Astrocyte of the hippocampus (primary cell): ENCODE measurements at regions not wholly inside any gene's neighbourhood (a gene's known extent, or its start where the extent isn't known, plus 50 kb on each side); places are given as distances from the start of the nearest gene placed in this dataset.
A peak's percentile ranks its signal among the peaks of the same experiment; 100 is the strongest.

Experiments used
- DNase-seq: peaks from one replicate; pipeline ENCODE4 v3.0.0; 2011; ENCODE audit warnings: low read depth, low spot score

DNA sequence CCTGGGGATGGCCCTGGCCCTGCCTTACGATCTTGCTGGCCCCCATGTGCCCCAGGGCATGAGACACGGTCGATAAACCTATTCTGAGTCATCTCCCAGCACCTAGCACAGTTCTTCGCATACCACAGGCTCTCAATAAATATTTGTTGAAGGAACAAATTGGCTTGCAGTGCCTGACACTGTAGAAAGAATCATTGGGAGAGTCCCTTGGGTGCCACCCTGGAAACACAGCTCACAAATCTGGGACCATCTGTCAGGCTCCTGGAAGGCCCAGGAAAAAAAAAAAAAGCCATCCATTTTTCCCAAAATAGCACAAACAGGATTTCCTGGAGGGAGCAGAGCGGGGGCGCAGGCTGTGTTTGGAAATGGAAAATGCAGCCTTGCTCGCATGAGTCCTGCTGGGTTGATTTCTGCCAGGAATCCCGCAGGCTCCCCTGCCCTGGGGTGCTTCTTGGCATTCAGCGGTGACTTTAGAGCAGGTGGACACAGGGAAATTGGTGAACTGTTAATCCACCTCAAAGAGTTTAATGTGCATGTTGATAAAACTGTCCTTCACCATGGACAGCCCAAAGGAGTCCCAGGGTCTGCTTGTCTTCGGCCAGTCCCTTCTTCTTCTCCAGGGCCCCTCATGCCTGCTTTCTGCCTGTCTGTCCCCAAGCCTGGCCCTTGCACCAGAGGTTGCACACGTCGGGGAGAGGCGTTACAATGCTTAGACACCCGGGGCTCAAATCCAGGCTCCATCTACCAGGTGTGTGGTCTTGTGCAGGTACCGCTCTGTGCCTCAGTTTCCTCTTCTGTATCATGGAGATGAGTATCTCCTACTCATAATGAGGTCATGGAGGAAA lies 106.1 kb upstream of the RFLNA start:
- DNase-seq: peak; percentile 56

DNA sequence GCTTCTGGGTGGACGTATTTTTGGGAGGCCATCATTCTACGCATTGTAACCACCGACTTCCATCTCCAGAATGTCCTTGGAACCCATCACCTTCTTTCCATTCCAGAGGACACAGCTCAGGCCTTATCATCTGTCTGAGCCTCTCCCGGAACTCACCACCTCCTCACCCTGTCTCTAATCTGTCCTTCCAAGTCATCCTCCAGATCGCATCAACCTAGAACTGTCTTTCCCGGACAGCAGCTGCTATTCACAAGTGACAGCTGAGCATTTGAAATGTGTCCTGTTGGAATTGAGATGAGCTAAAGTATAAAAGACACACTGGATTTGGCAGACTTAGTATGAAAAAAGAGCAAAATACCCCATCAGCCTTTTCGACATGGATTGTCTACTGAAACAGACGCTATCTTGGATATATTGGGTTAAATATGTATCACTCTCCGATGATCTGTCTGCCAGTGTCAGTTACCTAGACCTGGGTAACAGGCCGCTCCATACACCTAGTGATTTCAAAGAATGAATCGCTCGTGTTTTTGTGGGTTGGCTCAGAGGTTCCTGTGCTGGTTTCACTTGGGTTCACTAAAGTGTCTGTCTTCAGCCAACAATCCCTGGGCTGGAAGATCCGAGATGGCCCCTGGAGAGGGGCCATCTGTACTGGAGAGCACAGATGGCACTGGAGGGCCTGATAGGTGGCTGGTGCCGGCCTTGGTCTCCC lies 104.4 kb upstream of the RFLNA start:
- DNase-seq: no peak

DNA sequence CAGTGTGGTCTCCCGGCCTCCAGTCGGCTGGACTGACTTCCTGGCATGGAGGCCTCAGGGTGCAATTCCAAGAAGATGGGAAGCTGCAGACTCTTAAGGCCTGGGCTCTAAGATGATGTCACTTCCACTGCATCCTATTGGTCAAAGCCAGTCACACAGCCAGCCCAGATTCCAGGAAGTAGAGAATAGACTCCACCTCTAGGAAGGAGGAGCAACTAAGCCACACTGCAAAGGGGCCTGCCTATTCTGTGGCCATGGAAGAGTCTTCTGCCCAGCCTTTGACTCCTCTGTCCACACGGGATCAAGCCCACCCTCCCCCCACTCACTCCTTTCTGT lies 103.9 kb upstream of the RFLNA start:
- DNase-seq: no peak

DNA sequence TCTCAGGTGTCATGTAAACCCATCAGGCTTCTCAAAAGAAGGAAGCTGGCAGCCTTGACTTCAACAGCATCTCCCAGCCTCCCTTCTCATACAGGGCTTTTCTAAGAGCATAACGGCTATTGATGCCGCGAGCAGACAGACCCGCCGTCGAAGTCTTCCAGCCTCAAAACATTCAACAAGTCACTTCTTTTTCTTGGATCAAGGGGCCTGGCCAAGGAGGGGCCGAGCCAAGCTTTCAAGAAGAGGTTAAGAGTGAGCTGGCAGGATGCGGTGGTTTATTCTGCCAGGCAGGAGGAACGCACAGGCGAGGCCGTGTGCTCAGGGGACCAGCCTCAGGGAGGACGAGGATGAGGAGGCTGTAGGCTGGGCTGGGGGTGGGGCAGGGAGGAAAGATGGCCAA lies 102.9 kb upstream of the RFLNA start:
- no peak for DNase-seq

DNA sequence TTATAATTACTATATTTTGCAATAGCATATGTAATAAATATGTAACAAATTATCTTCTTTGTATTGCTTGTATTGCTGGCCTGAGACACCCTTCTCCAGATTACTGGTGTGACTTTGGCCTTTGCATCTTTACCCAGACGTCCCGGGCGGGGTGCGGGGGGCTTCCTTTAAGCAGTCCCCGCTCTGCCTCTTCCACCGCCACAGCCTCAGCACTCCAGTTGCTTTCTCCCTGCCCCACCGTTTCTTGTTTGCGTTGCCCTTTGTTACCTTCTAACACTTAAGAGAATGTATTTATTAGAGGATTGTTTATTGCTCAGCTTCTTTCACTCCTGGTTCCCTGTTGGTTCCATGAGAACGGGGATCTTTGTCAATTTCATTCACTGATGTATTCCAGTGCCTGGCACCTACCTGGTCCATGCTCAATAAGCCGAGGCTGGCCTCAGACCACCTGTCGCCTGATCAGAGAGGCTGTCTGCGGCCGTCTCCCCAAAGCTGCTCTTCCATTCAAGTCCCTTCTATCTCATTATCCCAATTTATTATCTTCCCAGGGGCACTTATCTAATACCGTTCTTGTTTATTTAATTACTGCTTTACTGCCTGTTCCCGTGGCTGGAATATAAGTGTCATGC lies 100.5 kb upstream of the RFLNA start:
- no peak for DNase-seq

DNA sequence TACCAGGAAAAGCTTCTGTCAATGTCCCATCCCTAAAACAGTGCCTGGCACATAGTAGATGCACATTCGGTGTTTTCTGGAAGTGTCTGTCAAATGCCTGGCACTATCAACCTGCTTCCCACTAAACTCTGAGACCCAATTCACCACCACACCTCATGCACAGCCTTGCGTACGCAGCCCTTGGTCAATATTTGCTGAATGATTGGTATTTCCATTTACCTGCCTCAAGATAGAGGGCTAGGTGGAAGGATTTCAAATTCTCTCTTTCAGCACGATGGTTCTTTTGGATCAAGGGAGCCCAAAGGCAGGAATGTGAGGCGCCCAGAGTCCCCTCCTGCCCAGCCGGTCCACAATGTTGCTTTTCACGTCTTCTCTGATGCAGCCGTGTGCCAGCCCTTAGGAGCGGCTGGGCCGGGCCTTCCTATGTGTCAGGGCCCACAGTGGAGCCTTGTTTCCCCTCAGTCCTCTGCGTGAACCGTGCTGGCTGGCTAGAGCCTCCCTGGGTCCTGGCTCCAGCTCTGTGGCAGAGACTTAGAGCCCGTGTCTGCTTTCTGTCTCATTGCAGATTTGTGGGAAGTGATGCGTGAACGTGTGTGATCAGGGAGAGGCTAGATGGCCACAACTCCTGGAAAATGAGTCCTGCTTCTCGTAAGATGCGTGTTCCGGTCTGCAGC lies 99.9 kb upstream of the RFLNA start:
- peak; percentile 47 for DNase-seq

DNA sequence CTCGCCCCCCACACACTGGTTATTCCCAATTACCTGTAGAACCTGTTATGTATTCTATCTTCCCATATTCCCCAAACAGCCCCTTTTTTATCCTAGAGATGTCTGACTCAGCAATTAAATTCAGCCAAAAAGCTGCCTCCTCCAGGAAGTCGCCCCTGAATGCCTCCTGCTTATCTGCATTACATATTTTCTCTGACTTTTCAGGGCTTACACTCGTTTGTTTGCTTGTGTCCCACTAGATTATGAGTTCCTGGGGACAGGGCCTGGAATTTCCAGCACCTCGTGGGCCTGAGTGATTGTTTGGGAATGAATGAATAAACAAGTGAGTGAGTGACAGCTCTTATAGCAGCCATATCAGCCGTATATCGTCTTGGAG lies 99.3 kb upstream of the RFLNA start:
- no peak for DNase-seq

DNA sequence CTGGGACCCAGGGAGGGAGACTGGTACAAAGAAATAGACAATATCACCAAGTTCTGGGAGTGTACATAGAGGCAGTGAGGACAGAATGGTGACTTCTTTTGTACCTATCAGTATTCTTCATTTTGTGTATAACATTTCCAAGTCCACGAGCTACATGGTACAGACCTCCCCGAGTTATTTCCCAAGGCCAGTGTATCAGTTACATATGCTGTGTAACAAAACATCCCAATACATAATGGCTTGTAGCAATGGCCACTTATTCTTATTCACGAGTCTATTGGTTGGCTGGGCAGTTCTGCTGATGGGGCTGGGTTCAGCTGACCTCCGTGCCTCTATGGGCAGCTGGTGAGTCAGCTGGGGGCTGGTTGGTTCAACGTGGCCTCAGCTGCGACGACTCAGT lies 98.7 kb upstream of the RFLNA start:
- no peak for DNase-seq

DNA sequence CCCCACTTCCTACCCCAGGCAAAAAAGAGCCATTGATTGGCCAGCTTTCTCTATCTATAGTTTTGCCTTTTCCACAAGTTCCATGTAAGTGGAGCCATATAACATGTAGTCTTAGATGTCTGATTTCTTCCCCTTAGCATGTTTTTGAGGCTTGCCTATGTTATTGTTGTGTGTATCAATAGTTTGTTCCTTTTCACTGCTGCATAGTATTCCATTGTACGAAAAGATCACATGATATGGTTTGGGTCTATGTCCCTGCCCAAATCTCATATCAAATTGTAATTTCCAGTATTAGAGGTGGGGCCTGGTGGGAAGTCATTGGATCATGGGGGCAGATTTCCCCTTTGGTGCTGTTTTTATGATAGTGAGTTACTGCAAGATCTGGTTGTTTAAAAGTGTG lies 93.6 kb upstream of the RFLNA start:
- no peak for DNase-seq

DNA sequence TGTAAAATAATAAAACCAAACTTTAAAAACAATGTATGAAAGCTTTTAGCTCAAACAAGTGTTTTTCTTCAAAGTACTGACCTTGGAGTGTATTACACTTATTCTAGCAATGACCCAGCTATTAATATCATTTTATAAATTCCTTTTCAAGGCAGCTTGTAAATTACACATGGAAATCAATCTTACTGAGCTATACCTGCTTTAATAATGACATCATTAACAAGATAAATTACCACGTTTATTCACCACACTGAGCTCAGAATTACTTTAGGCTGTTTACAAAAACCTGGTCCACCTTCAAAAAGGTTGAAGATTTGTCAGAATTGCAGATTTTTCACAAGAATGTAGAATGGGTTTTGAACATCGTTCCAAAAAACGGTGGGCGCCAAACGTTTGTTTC lies 91.7 kb upstream of the RFLNA start:
- DNase-seq: no peak

DNA sequence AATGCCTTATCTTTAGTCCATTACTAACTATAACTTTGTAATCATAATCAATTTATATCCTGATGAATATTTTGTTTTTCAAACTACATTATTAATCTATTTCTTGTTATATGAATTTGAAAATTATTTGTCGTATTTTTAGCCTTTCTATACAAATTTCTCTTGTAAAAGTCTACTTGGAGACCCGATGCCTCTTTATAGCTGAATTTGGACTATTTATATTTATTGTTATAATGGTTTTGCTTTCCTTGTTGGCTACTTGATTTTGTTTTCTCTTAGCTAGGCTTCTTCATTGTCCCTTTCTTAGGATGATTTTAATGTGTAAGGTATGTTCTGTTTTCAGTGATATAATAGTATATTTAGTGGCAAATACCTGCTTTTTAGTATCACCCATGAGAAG lies 89.5 kb upstream of the RFLNA start:
- DNase-seq: no peak

DNA sequence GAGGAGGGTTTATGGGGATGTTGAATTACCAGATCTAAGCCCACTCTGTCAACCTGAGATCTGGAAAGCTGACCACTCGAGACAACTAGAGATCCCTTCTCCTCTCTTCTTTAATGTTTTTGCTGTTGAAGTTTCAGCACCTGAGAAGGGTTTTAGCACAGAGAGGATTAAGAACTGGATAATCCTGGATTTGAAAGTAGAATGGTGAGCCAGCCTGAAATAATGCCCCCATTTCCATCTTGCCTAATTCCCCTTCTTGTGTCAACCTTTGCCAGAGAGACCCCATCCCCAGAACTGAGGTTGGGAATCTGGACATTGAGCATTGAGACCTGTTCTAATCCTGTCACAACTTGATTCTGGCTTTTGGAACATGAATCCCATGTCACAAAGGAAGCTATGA lies 87.8 kb upstream of the RFLNA start:
- no peak for DNase-seq

DNA sequence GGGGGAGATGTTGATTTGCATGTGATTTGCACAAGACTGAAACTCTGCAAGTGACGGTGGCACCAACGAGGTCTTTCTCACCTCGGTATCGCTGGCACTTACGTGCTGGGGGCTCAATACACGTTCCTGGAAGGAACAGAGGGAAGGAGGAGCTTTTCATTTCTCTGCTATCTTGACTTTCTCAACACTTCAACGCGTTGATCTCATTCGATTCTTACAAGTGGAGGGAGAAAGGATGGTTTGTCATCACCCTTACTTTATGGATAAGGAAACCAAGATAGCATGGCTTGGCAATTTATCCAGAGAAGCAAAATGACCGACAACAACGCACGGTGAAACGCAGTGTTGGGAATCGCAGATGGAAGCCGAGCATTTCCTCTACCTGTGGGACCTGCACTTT lies 87.3 kb upstream of the RFLNA start:
- no peak for DNase-seq

DNA sequence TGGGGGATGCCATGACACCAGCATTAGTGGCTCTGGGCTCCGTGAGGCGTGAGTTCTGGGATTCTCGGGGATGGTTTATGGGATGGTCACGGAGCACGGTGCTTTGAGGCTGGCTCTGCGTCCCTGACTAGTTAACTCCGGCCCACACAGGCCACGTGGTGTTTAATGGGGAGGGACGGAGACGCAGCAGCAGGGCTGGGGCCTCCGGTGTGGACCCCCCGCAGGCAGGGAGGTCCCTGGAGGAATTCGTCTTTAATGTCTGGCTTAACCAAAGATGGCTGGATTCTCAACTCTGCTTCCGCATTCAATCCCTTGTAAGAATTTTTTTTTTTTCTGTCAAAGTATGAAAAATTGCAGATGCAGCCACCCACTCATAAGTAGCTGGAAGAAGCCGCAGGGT lies 86.4 kb upstream of the RFLNA start:
- DNase-seq: no peak

DNA sequence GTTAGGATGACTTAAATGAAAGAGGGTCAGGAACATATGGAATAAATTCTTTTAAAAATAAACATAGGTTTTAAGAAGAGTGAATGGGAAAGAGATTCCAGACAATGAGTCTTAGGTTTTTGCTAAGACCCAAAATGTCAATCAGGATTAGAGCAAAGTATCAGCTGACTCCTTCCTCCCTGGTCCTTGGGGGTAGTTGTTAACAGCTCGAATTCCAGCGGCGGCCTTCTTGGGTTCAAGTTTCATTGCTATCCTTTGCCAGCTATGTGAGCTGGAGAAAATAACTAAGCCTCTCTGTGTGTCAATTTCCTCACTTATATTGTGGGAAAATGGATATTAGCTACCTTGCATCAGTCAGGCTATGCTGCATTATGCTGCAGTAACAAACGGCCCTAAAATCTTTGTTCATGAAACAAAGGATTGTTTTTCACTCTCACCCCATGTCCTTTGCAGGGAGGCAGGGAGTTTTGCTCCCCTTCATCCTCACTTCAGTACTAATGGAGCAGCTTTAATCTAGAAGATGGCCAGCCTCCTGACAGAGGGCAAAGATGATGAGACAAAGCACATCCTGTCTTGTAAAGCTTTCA lies 83.8 kb upstream of the RFLNA start:
- peak; percentile 37 for DNase-seq

DNA sequence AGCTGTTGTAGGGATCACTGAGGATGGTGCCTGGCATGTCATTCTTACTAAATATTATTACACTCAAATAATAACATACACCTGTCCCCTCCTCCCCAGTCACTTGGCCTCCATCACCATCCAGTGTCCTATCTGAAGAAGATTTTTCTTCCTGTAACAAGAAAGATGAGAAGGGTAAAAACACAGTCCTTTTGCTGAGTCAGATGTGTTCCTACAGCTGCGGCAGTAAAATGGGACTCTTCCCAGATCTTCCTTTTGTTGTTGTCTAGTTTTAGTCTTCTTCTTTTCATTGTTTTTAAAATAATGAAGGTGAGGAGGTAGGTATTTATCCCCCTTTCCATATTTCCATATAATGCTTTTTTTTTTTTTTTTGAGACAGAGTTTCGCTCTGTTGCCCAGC lies 83.1 kb upstream of the RFLNA start:
- no peak for DNase-seq

DNA sequence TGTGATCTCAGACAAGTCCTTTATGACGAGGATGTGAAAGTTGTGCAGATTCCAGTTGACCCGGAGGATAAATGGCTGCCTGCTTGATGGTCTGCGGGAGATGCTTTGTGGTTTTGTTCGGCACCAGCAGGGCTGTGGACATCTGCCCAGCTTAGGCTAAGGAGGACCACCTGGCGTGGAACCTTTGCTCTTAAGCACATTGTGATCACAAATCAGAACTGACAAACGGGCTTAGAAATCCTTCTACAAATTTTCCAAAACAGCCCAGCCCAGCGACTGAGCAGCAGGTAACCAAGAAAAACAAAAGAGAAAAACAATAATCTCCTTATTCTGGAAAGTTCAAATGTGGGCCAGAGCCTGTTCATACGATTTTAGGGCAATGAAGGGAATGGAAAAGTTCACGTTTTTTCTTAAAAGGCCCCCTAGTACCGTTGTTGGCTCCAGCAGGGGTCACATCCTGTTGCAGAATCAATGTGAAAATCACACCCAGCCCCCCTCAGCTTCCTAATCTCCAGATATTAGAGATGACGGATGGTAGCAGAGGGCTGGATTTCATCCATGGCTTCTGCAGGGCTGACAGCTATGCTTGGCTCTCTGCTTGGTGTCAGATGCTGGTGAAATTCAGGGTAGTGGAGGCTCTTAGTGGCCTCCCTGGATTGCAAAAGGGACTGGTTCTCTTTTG lies 81.1 kb upstream of the RFLNA start:
- peak; percentile 50 for DNase-seq

DNA sequence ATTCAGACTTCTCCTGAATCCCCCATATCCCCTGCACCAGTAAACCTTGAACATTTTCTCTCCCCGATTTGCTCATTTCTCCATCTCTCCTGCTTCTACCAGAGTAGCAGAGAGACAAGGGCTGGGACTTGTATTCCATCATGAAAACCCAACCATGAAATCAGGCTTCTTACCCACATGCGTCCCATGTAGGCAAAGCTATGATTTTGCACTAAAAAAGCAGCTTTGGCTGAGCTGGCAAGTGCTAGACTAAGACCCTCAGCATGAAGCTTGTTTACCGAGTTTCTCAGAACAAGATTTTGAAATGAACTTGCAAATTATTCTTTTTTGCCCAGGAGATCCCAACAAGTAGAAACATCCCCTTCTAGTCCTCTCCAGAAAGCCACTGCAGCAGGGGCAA lies 80.3 kb upstream of the RFLNA start:
- no peak for DNase-seq

DNA sequence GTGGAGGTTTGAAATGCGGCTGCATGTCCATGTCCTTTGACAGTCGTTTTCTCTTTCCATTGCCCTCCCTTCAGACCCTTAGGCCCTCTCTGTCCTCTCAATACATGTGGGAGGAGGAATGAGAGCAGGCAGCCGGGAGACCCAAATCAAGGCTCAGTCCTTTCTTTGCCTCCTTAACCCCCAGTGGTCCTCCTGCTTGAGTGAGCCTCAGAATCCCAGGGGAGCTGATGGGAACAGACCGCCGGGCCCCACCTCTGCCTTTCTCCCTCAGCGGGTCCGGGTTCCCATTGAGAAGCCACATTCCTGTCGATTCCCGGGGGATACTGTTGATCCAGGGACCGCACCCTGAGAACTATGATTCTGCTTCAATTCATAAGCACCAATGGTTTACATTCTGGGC lies 77.9 kb upstream of the RFLNA start:
- DNase-seq: no peak

DNA sequence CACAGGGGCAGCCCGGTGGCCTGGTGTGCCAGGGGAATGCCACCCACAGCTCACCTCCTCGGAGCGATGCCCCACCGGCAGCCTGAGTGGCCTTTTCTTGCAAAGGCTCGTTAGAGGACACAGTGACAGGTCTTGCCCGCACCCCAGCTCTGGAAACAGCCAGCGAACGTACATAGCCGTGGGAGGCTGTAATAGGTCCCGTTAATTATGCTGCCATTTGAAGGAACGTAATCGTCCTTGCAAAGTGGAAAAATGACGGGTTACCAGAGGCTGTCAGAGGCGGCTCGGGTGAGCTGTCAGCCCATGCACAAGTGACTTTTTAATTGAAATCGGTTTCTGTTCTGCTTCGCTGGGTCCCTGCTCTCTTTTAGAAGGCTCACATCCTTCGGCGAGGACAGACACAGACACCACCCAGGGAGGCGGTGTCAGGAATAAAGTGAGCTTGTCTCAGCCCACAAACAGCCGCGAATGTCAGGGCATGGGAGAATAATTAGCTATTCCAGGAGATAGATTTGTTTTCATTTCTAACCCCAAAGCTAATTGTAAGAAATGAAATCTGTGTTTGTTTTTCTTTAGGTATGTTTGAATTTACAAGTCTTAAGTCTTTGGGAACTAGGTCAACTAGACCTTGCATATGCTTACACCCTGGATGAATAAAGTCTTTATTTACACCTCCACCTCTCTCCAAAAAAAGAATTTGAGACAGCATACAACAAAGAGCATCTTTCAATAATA lies 77.2 kb upstream of the RFLNA start:
- DNase-seq: peak; percentile 59

DNA sequence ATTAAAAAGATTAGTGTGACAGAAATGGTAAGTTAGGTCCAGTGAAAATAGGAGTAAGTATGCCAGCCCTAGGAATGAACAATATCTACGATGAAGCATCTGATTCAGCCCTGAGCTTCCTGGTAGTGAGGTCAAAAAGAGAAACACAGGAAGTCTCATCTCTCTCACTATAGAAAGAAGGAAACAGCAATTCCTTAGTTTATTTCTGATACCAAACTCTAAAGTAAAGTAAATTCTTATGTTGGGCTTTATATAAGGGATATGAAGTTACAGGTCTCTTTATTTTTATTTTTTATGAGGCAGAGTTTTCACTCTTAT lies 76.7 kb upstream of the RFLNA start:
- DNase-seq: no peak
